NB4 (cell line): ENCODE measurements at regions not wholly inside any gene's neighbourhood (a gene's known extent, or its start where the extent isn't known, plus 50 kb on each side); places are given as distances from the start of the nearest gene placed in this dataset.

Experiments used
- DNase-seq: peaks from one replicate; pipeline ENCODE4 v3.0.0; 2010; ENCODE audit warnings: low read depth
- H3K4me3 ChIP-seq: one replicate; pipeline ENCODE4 v1.5.1; 2011; ENCODE audit warnings: mild to moderate bottlenecking, low read depth, low read length, moderate library complexity
- CTCF ChIP-seq: IDR thresholded peaks from one replicate; pipeline ENCODE4 v1.5.1; 2012; ENCODE audit warnings: low read depth, low read length
- MAX ChIP-seq: IDR thresholded peaks from 2 replicates; pipeline ENCODE4 v1.6.1; 2011; ENCODE audit warnings: low read depth, low read length
- MYC ChIP-seq: IDR thresholded peaks from 2 replicates; pipeline ENCODE4 v1.6.1; 2011; ENCODE audit warnings: low read depth, low read length
- POLR2A ChIP-seq: IDR thresholded peaks from 2 replicates; pipeline ENCODE4 v1.6.1; 2011; ENCODE audit warnings: mild to moderate bottlenecking; ENCODE audit not compliant: insufficient read length; ENCODE audit errors: extremely low read depth

GRCh38 chr12:84741692-84742091, 170.9 kb downstream of the SLC6A15 start:
- H3K4me3 ChIP-seq = no peak overlapping the region
- DNase-seq = no peak
- no peak for TF ChIP-seq CTCF
- no peak for TF ChIP-seq MYC
- TF ChIP-seq POLR2A = no peak
- TF ChIP-seq MAX = no peak

- no peak for DNase-seq
- no peak overlapping the region for H3K4me3 ChIP-seq
- TF ChIP-seq CTCF = no peak
- no peak for TF ChIP-seq MYC
- no peak for TF ChIP-seq POLR2A
- TF ChIP-seq MAX = no peak
These were observed 171.6 kb downstream of the SLC6A15 start for GRCh38 chr12:84741031-84741430.

GRCh38 chr12:84740602-84741001, 172.0 kb downstream of the SLC6A15 start:
- TF ChIP-seq POLR2A (no peak), MYC (no peak), MAX (no peak), CTCF (no peak)
- DNase-seq = no peak
- no peak overlapping the region for H3K4me3 ChIP-seq

- DNase-seq = no peak
These were observed 174.1 kb downstream of the SLC6A15 start for GRCh38 chr12:84738481-84738972.

GRCh38 chr12:84732828-84733340, 179.7 kb downstream of the SLC6A15 start:
- TF ChIP-seq CTCF (no peak), POLR2A (no peak)
- no peak for DNase-seq
- no peak overlapping the region for H3K4me3 ChIP-seq

More at GRCh38 chr12:84738481-84738972, 174.1 kb downstream of the SLC6A15 start:
- TF ChIP-seq POLR2A (no peak), CTCF (no peak), MAX (no peak), MYC (no peak)
- no peak overlapping the region for H3K4me3 ChIP-seq

GRCh38 chr12:84730561-84731162, 181.9 kb downstream of the SLC6A15 start:
- no peak for DNase-seq
- TF ChIP-seq MAX (no peak), MYC (no peak), POLR2A (no peak)

More at GRCh38 chr12:84730561-84731162, 181.9 kb downstream of the SLC6A15 start:
- H3K4me3 ChIP-seq = no peak overlapping the region
